ENCODE measurements at regions not wholly inside any gene's neighbourhood (a gene's known extent, or its start where the extent isn't known, plus 50 kb on each side); places are given as distances from the start of the nearest gene placed in this dataset.
A peak's percentile ranks its signal among the peaks of the same experiment; 100 is the strongest.

GRCh38 chr7:25578991-25579777 lies 350.9 kb upstream of the NPVF start:
- H3K4me3 ChIP-seq (ENCODE audit: low read depth, low read length) = no peak overlapping the region
- TF ChIP-seq CTCF (conservative IDR thresholded peaks at IDR 0.05; ENCODE audit: low read depth, low read length) = no peak

DNA sequence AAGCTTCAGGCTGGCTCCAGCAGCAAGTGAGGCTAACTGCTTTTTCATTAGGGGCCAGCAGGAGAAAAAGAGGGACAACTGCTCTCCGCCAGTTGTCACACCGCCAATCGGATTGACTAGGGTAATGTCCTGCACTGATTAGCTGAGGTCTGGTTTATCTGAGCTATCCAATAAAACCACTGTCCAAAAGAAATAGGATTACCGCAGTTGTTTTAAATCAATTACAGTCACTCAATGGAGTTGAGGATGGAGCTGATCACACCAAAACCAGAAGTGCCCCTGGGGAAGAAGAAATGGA lies 351.4 kb upstream of the NPVF start:
- no peak overlapping the region for H3K4me3 ChIP-seq (ENCODE audit: low read depth, low read length)
- no peak for TF ChIP-seq CTCF (conservative IDR thresholded peaks at IDR 0.05; ENCODE audit: low read depth, low read length)
- no peak for DNase-seq (ENCODE audit: low read depth)

More at GRCh38 chr7:25578991-25579777, 350.9 kb upstream of the NPVF start:
- peak; percentile 63 for DNase-seq (ENCODE audit: low read depth)

GRCh38 chr7:25580141-25580540 lies 351.9 kb upstream of the NPVF start:
- no peak for DNase-seq (ENCODE audit: low read depth)
- TF ChIP-seq CTCF (conservative IDR thresholded peaks at IDR 0.05; ENCODE audit: low read depth, low read length) = no peak
- no peak overlapping the region for H3K4me3 ChIP-seq (ENCODE audit: low read depth, low read length)

DNA sequence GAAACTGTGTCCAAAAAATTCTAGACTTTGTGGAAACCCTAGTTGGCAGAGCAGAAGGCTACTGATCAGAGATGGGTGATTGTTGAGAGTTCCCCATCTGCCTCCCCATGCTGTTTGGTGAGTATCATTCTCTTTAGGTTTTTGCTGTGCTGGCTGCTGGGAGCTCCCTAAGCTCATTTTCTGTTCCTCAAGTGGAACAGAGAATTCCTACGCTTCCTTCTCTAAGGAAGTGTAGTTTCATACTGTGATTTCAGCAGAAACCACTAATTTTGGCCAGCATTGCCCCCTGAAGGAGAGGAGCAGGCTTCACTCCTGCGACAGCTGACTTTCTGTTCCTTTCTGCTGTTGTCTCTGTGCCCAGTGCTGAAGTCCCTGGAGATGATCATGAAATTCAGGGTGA lies 355.3 kb upstream of the NPVF start:
- no peak for TF ChIP-seq CTCF (conservative IDR thresholded peaks at IDR 0.05; ENCODE audit: low read depth, low read length)
- no peak overlapping the region for H3K4me3 ChIP-seq (ENCODE audit: low read depth, low read length)
- DNase-seq (ENCODE audit: low read depth) = no peak

DNA sequence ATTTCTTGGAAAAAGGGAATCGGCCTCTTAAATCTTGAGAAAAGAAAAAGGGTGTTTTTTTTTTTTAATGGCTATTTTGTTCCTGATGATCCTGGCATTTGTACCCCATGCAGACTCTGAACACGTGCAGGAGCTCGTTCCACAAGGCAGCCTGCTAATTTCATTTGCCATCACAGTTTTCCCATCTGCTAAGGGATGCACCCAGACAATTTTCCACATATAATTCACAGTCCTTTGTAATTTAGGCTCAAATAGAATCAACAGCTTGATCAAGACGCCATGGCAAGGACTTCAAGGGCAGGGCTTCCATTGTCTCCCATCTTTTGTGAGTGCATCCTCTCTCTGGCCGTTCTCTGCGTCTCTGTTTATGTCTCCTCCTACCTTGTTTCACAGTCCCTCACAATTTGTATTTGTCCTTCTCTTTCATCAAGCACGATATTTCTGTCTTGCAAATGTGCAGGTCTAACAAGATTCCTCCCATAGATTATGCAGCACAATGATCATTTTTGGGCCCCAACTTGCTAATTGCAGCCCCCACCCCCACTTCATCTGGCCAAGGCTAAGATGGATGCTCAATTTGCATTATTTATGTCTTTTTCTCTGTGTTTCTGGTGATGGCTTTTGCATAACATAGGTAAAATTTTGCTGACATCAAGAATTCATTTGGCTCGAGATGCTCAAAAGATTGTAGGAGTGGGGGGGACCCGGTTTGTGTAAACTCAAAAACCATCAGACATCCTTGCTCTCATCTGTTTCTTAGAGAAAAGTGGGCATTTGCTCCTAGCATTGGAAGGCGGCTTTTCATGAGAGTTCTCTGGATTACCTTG lies 356.0 kb upstream of the NPVF start:
- no peak for DNase-seq (ENCODE audit: low read depth)
- no peak for TF ChIP-seq CTCF (conservative IDR thresholded peaks at IDR 0.05; ENCODE audit: low read depth, low read length)
- no peak overlapping the region for H3K4me3 ChIP-seq (ENCODE audit: low read depth, low read length)

- H3K4me3 ChIP-seq (ENCODE audit: low read depth, low read length) = no peak overlapping the region
- DNase-seq (ENCODE audit: low read depth) = no peak
- no peak for TF ChIP-seq CTCF (conservative IDR thresholded peaks at IDR 0.05; ENCODE audit: low read depth, low read length)
These were observed 358.2 kb upstream of the NPVF start for GRCh38 chr7:25586513-25586912.

Measured in choroid plexus epithelial cell (primary cell).